Neural cell (in vitro differentiated cells): ENCODE measurements at regions not wholly inside any gene's neighbourhood (a gene's known extent, or its start where the extent isn't known, plus 50 kb on each side); places are given as distances from the start of the nearest gene placed in this dataset.
"Not testable (repeated sequence)": the region's sequence is repeated elsewhere in the genome, so short reads cannot be mapped to it uniquely, and the experiment has no call there.

ENCODE experiments used
- H2AFZ ChIP-seq: fragments of 200-600, 300-800 bp; sonication (generic), shearing (Covaris generic); 2 replicates; pipeline ENCODE4 v1.6.0; 2014; ENCODE audit warnings: low read depth, mild to moderate bottlenecking, antibody characterized with exemption, low read length, moderate library complexity
- H3F3A ChIP-seq: fragments of 200-600 bp; shearing (Covaris generic); 2 replicates; pipeline ENCODE4 v1.6.1; 2016; ENCODE audit warnings: mild to moderate bottlenecking, moderate library complexity, mixed read lengths, antibody characterized with exemption, low read length; ENCODE audit not compliant: insufficient read depth, poor library complexity, severe bottlenecking
- H3K27ac ChIP-seq: fragments of 200-600, 300-800 bp; sonication (generic), shearing (Covaris generic); 2 replicates; pipeline ENCODE4 v1.5.1; 2014; ENCODE audit warnings: mild to moderate bottlenecking, low read length, moderate library complexity
- H3K27me3 ChIP-seq: fragments of 300-800, 200-600 bp; sonication (generic), shearing (Covaris generic); 2 replicates; pipeline ENCODE4 v1.6.0; 2014; ENCODE audit warnings: mild to moderate bottlenecking, low read depth, low read length, moderate library complexity; ENCODE audit not compliant: insufficient read depth
- H3K36me3 ChIP-seq: fragments of 300-800, 200-600 bp; sonication (generic), shearing (Covaris generic); 2 replicates; pipeline ENCODE4 v1.5.1; 2014; ENCODE audit warnings: mild to moderate bottlenecking, antibody characterized with exemption, low read length, moderate library complexity; ENCODE audit not compliant: insufficient read depth
- H3K4me2 ChIP-seq: fragments of 300-800, 200-600 bp; sonication (generic), shearing (Covaris generic); 2 replicates; pipeline ENCODE4 v1.6.0; 2014; ENCODE audit warnings: mild to moderate bottlenecking, low read length
- H3K4me3 ChIP-seq: fragments of 300-800, 200-600 bp; sonication (generic), shearing (Covaris generic); 2 replicates; pipeline ENCODE4 v1.5.1; 2014; ENCODE audit warnings: mild to moderate bottlenecking, low read length, moderate library complexity
- H3K79me2 ChIP-seq: fragments of 200-600 bp; shearing (Covaris generic); replicated peaks from 2 replicates; pipeline ENCODE4 v1.6.0; 2014; ENCODE audit warnings: mild to moderate bottlenecking, low read length, moderate library complexity; ENCODE audit not compliant: insufficient read depth
- H3K9ac ChIP-seq: fragments of 300-800, 200-600 bp; sonication (generic), shearing (Covaris generic); 2 replicates; pipeline ENCODE4 v1.6.1; 2016; ENCODE audit warnings: mild to moderate bottlenecking, low read length, mixed read lengths
- H3K9me2 ChIP-seq: fragments of 200-600 bp; shearing (Covaris generic); 2 replicates; pipeline ENCODE4 v1.6.1; 2016; ENCODE audit warnings: mild to moderate bottlenecking, low read length, mixed read lengths; ENCODE audit not compliant: insufficient read depth
- H3K9me3 ChIP-seq: fragments of 200-600, 300-800 bp; sonication (generic), shearing (Covaris generic); 2 replicates; pipeline ENCODE4 v1.6.1; 2016; ENCODE audit warnings: mild to moderate bottlenecking, mixed run types, low read length, moderate library complexity, mixed read lengths
- H4K20me1 ChIP-seq: fragments of 200-600 bp; shearing (Covaris generic); 2 replicates; pipeline ENCODE4 v1.6.1; 2016; ENCODE audit warnings: mild to moderate bottlenecking, mixed run types; ENCODE audit not compliant: insufficient read depth
- CTCF ChIP-seq: fragments of 450-650 bp; IDR thresholded peaks from 2 replicates; pipeline ENCODE4 v1.5.1; 2014; ENCODE audit warnings: antibody characterized with exemption, mild to moderate bottlenecking, moderate library complexity; ENCODE audit not compliant: poor library complexity, severe bottlenecking
- EP300 ChIP-seq: fragments of 450-650 bp; conservative IDR thresholded peaks from 2 replicates; pipeline ENCODE4 v1.6.1; 2014; ENCODE audit warnings: antibody characterized with exemption, mild to moderate bottlenecking, moderate library complexity; ENCODE audit not compliant: poor library complexity, severe bottlenecking
- EZH2 ChIP-seq: fragments of 200-600, 300-800 bp; shearing (Covaris generic), sonication (generic); IDR thresholded peaks from 2 replicates; pipeline ENCODE4 v1.6.1; 2014; ENCODE audit warnings: antibody characterized with exemption, low read length, borderline replicate concordance, mild to moderate bottlenecking; ENCODE audit not compliant: insufficient read depth, poor library complexity, severe bottlenecking
- MXI1 ChIP-seq: fragments of 450-650 bp; conservative IDR thresholded peaks from 2 replicates; pipeline ENCODE4 v1.6.1; 2014; ENCODE audit warnings: antibody characterized with exemption, mild to moderate bottlenecking; ENCODE audit not compliant: poor library complexity, severe bottlenecking
- POLR2AphosphoS5 ChIP-seq: IDR thresholded peaks from 2 replicates; pipeline ENCODE4 v1.6.1; 2012
- RAD21 ChIP-seq: fragments of 450-650 bp; conservative IDR thresholded peaks from 2 replicates; pipeline ENCODE4 v1.6.1; 2014; ENCODE audit warnings: antibody characterized with exemption, mild to moderate bottlenecking, moderate library complexity
- REST ChIP-seq: IDR thresholded peaks from 2 replicates; pipeline ENCODE4 v1.6.1; 2012; ENCODE audit warnings: borderline replicate concordance
- SMC3 ChIP-seq: fragments of 450-650 bp; conservative IDR thresholded peaks from 2 replicates; pipeline ENCODE4 v1.6.1; 2014; ENCODE audit warnings: antibody characterized with exemption, mild to moderate bottlenecking, moderate library complexity; ENCODE audit not compliant: poor library complexity
- TAF1 ChIP-seq: IDR thresholded peaks from 2 replicates; pipeline ENCODE4 v1.6.1; 2012; ENCODE audit warnings: low read depth

GRCh38 chr18:34400834-34401233 is 176.1 kb upstream of the NOL4 start:
- H3K9me3 ChIP-seq, result no peaks in the 10 kb centered on the region
- no peaks in the 10 kb centered on the region for H4K20me1 ChIP-seq
- TF ChIP-seq EP300 (no peak), SMC3 (no peak), POLR2AphosphoS5 (no peak), REST (no peak), RAD21 (no peak), CTCF (no peak), EZH2 (no peak), MXI1 (no peak), TAF1 (no peak)
- no peak overlapping the region for H3K9ac ChIP-seq
- H3K36me3 ChIP-seq, result no peaks in the 10 kb centered on the region
- H3K4me2 ChIP-seq, result no peak overlapping the region
- no peak overlapping the region for H3K4me3 ChIP-seq
- no peak overlapping the region for H3K27ac ChIP-seq
- no peak overlapping the region for H2AFZ ChIP-seq
- no peaks in the 10 kb centered on the region for H3K79me2 ChIP-seq
- H3K27me3 ChIP-seq, result no peaks in the 10 kb centered on the region
- no peaks in the 10 kb centered on the region for H3K9me2 ChIP-seq
- no peaks in the 10 kb centered on the region for H3F3A ChIP-seq

- TF ChIP-seq EZH2, result no peak
- no peak for TF ChIP-seq REST
- no peak for TF ChIP-seq SMC3
- no peak for TF ChIP-seq RAD21
- TF ChIP-seq POLR2AphosphoS5, result no peak
- no peak for TF ChIP-seq CTCF
- TF ChIP-seq EP300, result no peak
- no peak for TF ChIP-seq MXI1
- TF ChIP-seq TAF1, result no peak
Measured at GRCh38 chr18:34401775-34402174, 177.1 kb upstream of the NOL4 start.

GRCh38 chr18:34407471-34407870 is 182.8 kb upstream of the NOL4 start:
- not testable (repeated sequence) for H2AFZ ChIP-seq, H3K9ac ChIP-seq, H3K9me2 ChIP-seq, H4K20me1 ChIP-seq, H3K36me3 ChIP-seq, H3K27ac ChIP-seq, H3F3A ChIP-seq, H3K9me3 ChIP-seq, H3K4me2 ChIP-seq, H3K79me2 ChIP-seq, H3K4me3 ChIP-seq, H3K27me3 ChIP-seq

More at GRCh38 chr18:34401775-34402174, 177.1 kb upstream of the NOL4 start:
- Histone ChIP-seq H3K36me3 (no peaks in the 10 kb centered on the region), H3F3A (no peaks in the 10 kb centered on the region), H4K20me1 (no peaks in the 10 kb centered on the region), H3K4me2 (no peak overlapping the region), H3K9me3 (no peaks in the 10 kb centered on the region), H3K9me2 (no peaks in the 10 kb centered on the region), H3K9ac (no peak overlapping the region), H2AFZ (no peak overlapping the region), H3K79me2 (no peaks in the 10 kb centered on the region), H3K27me3 (no peaks in the 10 kb centered on the region), H3K4me3 (no peak overlapping the region), H3K27ac (no peak overlapping the region)
